ENCODE measurements at regions not wholly inside any gene's neighbourhood (a gene's known extent, or its start where the extent isn't known, plus 50 kb on each side); places are given as distances from the start of the nearest gene placed in this dataset.

DNA sequence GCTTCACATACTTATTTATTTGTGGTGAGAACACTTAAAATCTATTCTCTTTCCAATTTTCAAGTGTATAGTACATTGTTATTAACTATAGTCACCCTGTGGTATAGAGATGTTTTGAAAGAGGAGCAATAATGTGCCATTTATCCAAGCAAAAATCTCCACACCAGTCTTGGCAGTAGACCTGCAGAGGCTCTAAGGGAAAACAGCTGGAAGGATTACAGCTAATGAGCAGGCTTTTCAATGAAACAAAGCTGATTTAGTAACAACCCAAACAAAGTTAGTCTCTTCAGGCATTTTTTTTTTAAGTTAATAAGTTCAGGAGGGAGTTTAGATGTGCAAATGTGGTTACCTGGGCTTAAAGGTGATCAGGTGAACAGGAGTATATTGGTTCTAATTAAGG lies 101.9 kb downstream of the EVX1 start:
- H3K4me3 ChIP-seq = no peak overlapping the region
- H3K27me3 ChIP-seq = peaks cover 0 to 30% (median 11%) of the 10 kb centered on the region in 7 donors
- intact Hi-C loops (cut with DNase I) = no loop called here
- ATAC-seq = no peak
- TF ChIP-seq, protein P1, sequence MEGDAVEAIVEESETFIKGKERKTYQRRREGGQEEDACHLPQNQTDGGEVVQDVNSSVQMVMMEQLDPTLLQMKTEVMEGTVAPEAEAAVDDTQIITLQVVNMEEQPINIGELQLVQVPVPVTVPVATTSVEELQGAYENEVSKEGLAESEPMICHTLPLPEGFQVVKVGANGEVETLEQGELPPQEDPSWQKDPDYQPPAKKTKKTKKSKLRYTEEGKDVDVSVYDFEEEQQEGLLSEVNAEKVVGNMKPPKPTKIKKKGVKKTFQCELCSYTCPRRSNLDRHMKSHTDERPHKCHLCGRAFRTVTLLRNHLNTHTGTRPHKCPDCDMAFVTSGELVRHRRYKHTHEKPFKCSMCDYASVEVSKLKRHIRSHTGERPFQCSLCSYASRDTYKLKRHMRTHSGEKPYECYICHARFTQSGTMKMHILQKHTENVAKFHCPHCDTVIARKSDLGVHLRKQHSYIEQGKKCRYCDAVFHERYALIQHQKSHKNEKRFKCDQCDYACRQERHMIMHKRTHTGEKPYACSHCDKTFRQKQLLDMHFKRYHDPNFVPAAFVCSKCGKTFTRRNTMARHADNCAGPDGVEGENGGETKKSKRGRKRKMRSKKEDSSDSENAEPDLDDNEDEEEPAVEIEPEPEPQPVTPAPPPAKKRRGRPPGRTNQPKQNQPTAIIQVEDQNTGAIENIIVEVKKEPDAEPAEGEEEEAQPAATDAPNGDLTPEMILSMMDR (IDR thresholded peaks at IDR 0.05) = no peak
- H3K27ac ChIP-seq = no peak overlapping the region
- no peak for DNase-seq
- no peaks in the 10 kb centered on the region for H3K36me3 ChIP-seq
- H3K4me1 ChIP-seq = peaks cover 0 to 4% (median 0%) of the 10 kb centered on the region in 9 donors
- H3K9me3 ChIP-seq = no peaks in the 10 kb centered on the region

DNA sequence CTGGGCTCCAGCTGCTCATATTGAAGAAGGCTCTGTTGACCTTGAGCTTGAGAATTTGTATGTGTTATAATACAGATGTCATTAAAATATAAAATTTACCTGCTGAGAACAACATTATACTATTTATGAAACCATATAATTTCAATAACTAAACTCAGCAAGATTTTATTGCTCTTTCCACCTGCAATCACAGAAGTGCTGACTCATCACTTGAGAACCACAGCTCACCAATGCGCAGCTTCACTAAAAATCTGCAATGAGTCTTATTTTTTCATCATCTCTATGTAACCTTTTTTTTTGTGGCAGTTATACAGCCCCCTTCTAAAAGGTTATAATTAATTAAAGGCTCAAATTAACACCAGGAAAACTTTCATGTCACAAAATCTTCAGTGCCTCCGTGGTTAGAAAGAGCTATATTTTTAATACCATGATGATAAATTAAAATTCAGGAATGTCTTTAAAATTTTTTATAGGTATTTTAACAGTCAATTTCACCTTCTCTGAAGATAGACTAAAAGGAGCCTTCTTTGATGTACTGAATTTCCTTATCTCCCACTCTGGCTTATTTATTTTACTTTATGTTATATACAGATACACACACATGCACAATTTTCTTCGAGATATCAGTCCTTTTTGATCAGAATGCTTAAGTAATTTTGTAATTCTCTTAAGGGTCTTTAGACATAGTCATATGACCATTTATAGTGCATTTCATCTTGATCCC lies 102.7 kb downstream of the EVX1 start:
- 87 to 92% methylated on average over 3 of the region's 3 CpGs for WGBS, 2 donors
- ATAC-seq = no peak
- TF ChIP-seq, protein P1 (IDR thresholded peaks at IDR 0.05) = no peak
- H3K4me1 ChIP-seq = no peaks in the 10 kb centered on the region
- H3K27ac ChIP-seq = no peak overlapping the region
- DNase-seq = no peak
- H3K27me3 ChIP-seq = peaks cover 0 to 30% (median 11%) of the 10 kb centered on the region in 7 donors
- no peak overlapping the region for H3K4me3 ChIP-seq
- H3K36me3 ChIP-seq = no peaks in the 10 kb centered on the region
- intact Hi-C loops (cut with DNase I) = no loop called here
- no peaks in the 10 kb centered on the region for H3K9me3 ChIP-seq

DNA sequence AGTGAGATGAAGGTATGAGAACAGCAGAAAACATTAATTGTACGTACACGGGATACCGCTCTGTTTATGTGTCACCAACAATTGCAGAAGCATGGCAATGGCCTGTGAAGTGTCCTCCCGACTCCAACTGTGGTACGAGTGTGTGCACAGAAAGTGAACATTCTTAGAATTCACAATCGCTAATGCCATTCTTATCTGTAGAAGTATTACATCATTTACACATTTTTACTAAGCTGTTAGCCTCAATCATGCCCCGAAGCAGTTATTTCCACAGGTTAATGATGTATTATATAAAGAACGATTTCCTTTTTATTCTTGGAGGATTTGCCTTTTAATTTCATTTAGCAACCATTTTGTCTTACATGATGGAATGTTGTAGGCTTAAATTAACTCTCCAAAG lies 103.4 kb downstream of the EVX1 start:
- Histone ChIP-seq H3K9me3 (no peaks in the 10 kb centered on the region), H3K27ac (no peak overlapping the region), H3K4me3 (no peak overlapping the region), H3K36me3 (no peaks in the 10 kb centered on the region), H3K27me3 (peaks cover 0 to 30% (median 13%) of the 10 kb centered on the region in 7 donors), H3K4me1 (no peaks in the 10 kb centered on the region)
- WGBS, 2 donors = 83 to 84% methylated on average over 8 of the region's 8 CpGs
- TF ChIP-seq, protein P1 (IDR thresholded peaks at IDR 0.05) = no peak
- DNase-seq = no peak
- intact Hi-C loops (cut with DNase I) = no loop called here
- no peak for ATAC-seq

DNA sequence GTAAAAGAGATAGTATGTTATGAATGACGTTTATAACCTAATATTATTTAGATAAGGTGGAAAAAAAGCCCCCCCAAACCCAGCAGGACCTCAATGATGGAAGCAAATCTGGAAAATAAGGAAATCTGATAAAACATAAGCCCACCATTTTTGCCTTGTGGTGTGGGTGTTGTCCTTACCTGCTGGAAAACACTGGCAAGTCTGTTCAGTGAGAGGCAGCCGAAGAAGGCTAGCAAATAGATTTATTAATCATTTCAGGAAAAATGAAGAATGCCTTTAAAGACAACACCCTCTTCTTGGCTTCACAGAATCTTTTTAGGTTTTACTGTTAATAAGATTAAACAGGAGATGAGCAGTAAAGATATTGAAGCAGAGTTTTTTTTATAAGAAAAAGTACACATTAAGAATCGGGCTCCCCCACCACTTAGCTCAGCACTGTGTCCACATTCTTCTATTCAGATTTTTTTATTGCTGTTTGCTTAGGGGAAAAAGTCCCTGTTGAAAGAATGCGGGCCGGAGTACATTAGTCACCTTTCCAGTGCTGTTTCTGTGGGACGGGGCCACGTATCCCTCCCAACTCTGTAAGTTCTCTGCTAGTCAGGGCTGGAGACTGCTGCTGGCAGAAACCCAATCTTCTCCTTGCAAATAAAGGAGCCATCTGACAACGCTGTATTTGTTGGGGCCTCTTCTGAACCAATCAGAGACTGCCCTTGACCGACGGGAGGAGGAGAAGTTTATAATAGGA lies 104.1 kb downstream of the EVX1 start:
- no peak overlapping the region for H3K27ac ChIP-seq
- H3K27me3 ChIP-seq = peaks cover 0 to 30% (median 11%) of the 10 kb centered on the region in 7 donors
- no peaks in the 10 kb centered on the region for H3K9me3 ChIP-seq
- no peaks in the 10 kb centered on the region for H3K36me3 ChIP-seq
- intact Hi-C loops (cut with DNase I) = no loop called here
- ATAC-seq (peak in 2 of 8 donors; percentile 11 to 42), DNase-seq (peak in 1 of 2 donors; percentile 7)
- WGBS, 2 donors = 54 to 64% methylated on average over 10 of the region's 10 CpGs
- H3K4me1 ChIP-seq = no peaks in the 10 kb centered on the region
- TF ChIP-seq, protein P1 (IDR thresholded peaks at IDR 0.05) = no peak
- no peak overlapping the region for H3K4me3 ChIP-seq
